ENCODE measurements at regions not wholly inside any gene's neighbourhood (a gene's known extent, or its start where the extent isn't known, plus 50 kb on each side); places are given as distances from the start of the nearest gene placed in this dataset.

DNA sequence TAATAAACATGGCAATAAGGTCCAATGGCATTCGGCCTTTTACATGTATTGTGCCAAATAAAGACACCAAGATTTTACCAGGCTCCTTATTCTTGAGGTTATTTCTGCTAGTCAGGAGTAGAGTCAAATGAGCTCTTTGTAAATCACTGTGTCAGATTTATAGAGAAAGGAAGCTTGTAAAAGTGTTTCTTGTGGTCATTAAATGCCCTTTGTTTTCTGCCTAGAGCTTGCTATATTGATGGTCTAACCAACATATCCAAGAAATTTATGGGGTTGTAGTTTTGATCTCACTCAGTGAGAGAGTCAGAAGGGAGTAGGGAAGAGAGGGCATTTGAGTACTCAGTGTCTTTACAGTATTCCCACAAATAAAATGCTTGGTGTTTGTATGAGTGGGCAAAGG, 86.2 kb upstream of the FRMPD4 start:
- H3K4me1 ChIP-seq (ENCODE audit: insufficient read depth, low read length): no peaks in the 10 kb centered on the region
- WGBS (ENCODE audit: low lambda C conversion rate): 0% methylated on average over 1 of the region's 1 CpG
- no peak overlapping the region for H3K27ac ChIP-seq (ENCODE audit: extremely low read length, insufficient read depth, low read length)
- FAIRE-seq (no peak), ATAC-seq (no peak), DNase-seq (ENCODE audit: low spot score) (no peak)
- H4K20me1 ChIP-seq (ENCODE audit: insufficient read depth, low read length): no peaks in the 10 kb centered on the region
- POLR2A ChIA-PET: no interaction called here
- in situ Hi-C loops (cut with HindIII; ENCODE audit: extremely low pct_ligation_motif_present, low pct_unique_long_range_greater_than_20kb) (no loop called here), intact Hi-C loops (cut with micrococcal nuclease; ENCODE audit: unreplicated experiment) (no loop called here)
- no TSS peak for BruUV-seq (replicated peaks)
- H3K9ac ChIP-seq (ENCODE audit: insufficient read depth, low read depth, low read length): no peak overlapping the region
- H2AFZ ChIP-seq (ENCODE audit: low read length): no peak overlapping the region
- no peaks in the 10 kb centered on the region for H3K27me3 ChIP-seq (ENCODE audit: control insufficient read depth in 1 of 2, insufficient read depth in 2 of 2, low read length in 2 of 2)
- no peaks in the 10 kb centered on the region for H3K36me3 ChIP-seq (replicated peaks in 1 of 2; ENCODE audit: control insufficient read depth in 1 of 2, insufficient read depth in 2 of 2, low read length in 2 of 2)
- H3K79me2 ChIP-seq (ENCODE audit: insufficient read depth, low read length): no peaks in the 10 kb centered on the region
- no peak overlapping the region for H3K4me2 ChIP-seq (ENCODE audit: low read depth, low read length)
- H3K9me3 ChIP-seq (ENCODE audit: low read length): no peaks in the 10 kb centered on the region
- CTCF ChIA-PET (ENCODE audit: low intra/inter-chr PET ratio, low total read pairs): no interaction called here
- TF ChIP-seq, protein P1, sequence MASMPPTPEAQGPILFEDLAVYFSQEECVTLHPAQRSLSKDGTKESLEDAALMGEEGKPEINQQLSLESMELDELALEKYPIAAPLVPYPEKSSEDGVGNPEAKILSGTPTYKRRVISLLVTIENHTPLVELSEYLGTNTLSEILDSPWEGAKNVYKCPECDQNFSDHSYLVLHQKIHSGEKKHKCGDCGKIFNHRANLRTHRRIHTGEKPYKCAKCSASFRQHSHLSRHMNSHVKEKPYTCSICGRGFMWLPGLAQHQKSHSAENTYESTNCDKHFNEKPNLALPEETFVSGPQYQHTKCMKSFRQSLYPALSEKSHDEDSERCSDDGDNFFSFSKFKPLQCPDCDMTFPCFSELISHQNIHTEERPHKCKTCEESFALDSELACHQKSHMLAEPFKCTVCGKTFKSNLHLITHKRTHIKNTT (CRISPR knock-in tag; IDR thresholded peaks at IDR 0.05): no peak
- TF ChIP-seq ZNF567 (CRISPR knock-in tag; IDR thresholded peaks at IDR 0.05; ENCODE audit: borderline replicate concordance) (no peak), HMGA1 (CRISPR knock-in tag; conservative IDR thresholded peaks at IDR 0.05) (no peak), SMARCE1 (IDR thresholded peaks at IDR 0.05; ENCODE audit: borderline replicate concordance) (no peak), RAD21 (CRISPR knock-in tag; IDR thresholded peaks at IDR 0.05) (no peak), ZNF724P (CRISPR knock-in tag; IDR thresholded peaks at IDR 0.05; ENCODE audit: borderline replicate concordance) (no peak), CEBPB (IDR thresholded peaks at IDR 0.05; ENCODE audit: borderline replicate concordance, low read depth, low read length) (no peak), FLYWCH1 (CRISPR knock-in tag; IDR thresholded peaks at IDR 0.05) (no peak), ATRX (CRISPR knock-in tag; IDR thresholded peaks at IDR 0.05; ENCODE audit: borderline replicate concordance) (no peak)
- TF ChIP-seq, protein P2, sequence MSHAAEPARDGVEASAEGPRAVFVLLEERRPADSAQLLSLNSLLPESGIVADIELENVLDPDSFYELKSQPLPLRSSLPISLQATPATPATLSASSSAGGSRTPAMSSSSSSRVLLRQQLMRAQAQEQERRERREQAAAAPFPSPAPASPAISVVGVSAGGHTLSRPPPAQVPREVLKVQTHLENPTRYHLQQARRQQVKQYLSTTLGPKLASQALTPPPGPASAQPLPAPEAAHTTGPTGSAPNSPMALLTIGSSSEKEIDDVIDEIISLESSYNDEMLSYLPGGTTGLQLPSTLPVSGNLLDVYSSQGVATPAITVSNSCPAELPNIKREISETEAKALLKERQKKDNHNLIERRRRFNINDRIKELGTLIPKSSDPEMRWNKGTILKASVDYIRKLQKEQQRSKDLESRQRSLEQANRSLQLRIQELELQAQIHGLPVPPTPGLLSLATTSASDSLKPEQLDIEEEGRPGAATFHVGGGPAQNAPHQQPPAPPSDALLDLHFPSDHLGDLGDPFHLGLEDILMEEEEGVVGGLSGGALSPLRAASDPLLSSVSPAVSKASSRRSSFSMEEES (CRISPR knock-in tag; IDR thresholded peaks at IDR 0.05): no peak
- no peak overlapping the region for H3K4me3 ChIP-seq (replicated peaks in 1 of 3; ENCODE audit: insufficient read depth in 1 of 3, low read depth in 2 of 3, low read length in 3 of 3)

Measured in HepG2 (cell line).